Skeletal muscle satellite cell (primary cell): ENCODE measurements at regions not wholly inside any gene's neighbourhood (a gene's known extent, or its start where the extent isn't known, plus 50 kb on each side); places are given as distances from the start of the nearest gene placed in this dataset.

Source experiments
- H3K27me3 ChIP-seq: 2 replicates; pipeline ENCODE4 v1.7.0; 2013; ENCODE audit warnings: low read length; ENCODE audit not compliant: control insufficient read depth, insufficient read depth
- H3K36me3 ChIP-seq: 2 replicates; pipeline ENCODE4 v1.7.0; 2013; ENCODE audit warnings: mild to moderate bottlenecking, control low read depth, low read length; ENCODE audit not compliant: insufficient read depth
- H3K4me1 ChIP-seq: 2 replicates; pipeline ENCODE4 v1.7.0; 2013; ENCODE audit warnings: low read length; ENCODE audit not compliant: control insufficient read depth, insufficient read depth
- H3K4me2 ChIP-seq: 2 replicates; pipeline ENCODE4 v1.7.0; 2013; ENCODE audit warnings: mild to moderate bottlenecking, low read length
- H3K4me3 ChIP-seq: 2 replicates; pipeline ENCODE4 v1.7.0; 2013; ENCODE audit warnings: low read length
- H3K9ac ChIP-seq: 2 replicates; pipeline ENCODE4 v1.7.0; 2013; ENCODE audit warnings: mild to moderate bottlenecking, low read depth, low read length, moderate library complexity
- H3K9me3 ChIP-seq: replicated peaks from 2 replicates; pipeline ENCODE4 v1.7.0; 2013; ENCODE audit warnings: mild to moderate bottlenecking, control low read depth, low read length

DNA sequence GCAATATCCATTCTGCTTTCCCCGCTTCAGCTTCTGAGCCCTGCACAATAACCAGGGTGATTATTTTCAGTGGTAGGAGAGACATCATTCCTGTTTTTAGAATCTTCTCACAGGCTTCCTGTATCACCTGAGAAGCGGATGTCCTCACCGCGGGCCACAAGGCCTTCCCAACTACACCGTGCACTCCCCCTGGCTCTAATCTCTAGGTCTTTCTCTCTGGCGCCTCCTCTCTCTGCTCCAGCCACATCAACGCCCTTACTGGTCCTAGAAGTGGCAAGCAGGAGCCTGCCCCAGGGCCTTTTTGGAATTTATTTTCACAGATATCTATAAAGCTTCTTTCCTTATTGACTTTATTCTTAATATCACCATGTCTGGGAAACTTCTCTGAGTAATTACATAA, 675.2 kb upstream of the FRG1 start:
- no peak overlapping the region for H3K9ac ChIP-seq

DNA sequence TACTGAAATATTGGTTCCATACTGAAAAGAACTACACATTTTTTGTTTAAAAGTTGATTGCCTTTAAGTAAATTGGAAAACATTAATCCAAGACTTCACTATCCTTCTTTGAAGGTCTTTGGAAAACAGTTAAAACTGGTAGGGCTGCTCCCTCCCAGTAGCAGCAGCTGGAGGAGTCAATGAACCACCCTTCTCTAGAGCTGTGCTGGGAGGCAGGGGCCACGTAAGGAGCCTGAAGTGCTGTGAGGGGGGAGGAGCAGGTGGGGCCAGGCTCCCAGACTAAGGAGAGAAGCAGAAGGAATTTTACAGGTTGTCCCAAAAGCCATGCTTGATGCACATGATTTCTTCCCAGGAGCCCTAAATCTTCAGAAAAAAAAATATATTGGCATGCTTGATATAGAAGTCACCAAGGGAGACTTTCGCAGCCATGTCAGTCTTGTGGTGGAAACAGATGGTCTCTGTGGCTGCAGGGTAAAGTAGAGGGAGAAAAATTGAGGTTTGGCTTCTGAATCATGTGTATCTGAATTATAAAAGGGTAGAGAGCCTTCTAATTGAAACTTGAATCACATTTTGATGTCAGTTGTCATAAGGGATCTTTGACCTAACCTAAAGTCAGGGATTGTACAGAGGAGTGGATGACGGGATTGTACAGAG, 673.2 kb upstream of the FRG1 start:
- H3K36me3 ChIP-seq: no peaks in the 10 kb centered on the region
- peaks cover 5% of the 10 kb centered on the region for H3K9me3 ChIP-seq
- H3K4me1 ChIP-seq: no peaks in the 10 kb centered on the region
- H3K27me3 ChIP-seq: no peaks in the 10 kb centered on the region
- no peak overlapping the region for H3K4me2 ChIP-seq
- no peak overlapping the region for H3K9ac ChIP-seq
- no peak overlapping the region for H3K4me3 ChIP-seq

More for the DNA sequence above, 675.2 kb upstream of the FRG1 start:
- Histone ChIP-seq H3K4me1 (no peaks in the 10 kb centered on the region), H3K27me3 (no peaks in the 10 kb centered on the region), H3K9me3 (peaks cover 5% of the 10 kb centered on the region), H3K36me3 (no peaks in the 10 kb centered on the region), H3K4me2 (no peak overlapping the region), H3K4me3 (no peak overlapping the region)

DNA sequence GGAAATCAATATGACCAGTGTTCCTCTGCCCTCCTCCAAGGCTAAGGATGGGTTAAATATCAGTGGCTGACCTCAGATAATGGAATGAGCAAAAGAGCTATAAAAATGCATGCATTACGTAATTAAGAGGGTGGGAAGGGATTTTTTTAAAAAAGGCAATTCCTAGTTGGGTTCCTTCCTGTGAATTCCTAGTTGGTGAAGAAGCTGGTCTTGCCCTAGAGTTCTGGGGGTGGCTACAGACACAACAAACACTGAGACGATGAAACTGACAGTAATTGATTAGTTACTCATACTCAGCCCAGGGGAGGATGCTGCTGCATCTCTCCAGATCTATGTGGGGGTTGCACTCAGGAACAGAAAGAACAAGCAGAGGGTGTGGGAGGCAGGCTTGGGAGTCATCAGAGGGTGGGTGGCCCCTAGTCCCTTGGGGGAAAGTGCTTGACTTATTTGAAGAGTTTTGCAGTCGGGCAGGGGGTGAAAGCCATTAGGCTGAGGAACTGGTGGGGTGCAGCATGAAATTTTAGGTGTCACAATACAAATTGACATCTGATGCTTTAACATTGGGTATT, 662.0 kb upstream of the FRG1 start:
- Histone ChIP-seq H3K36me3 (no peaks in the 10 kb centered on the region), H3K9me3 (peaks cover 8% of the 10 kb centered on the region), H3K27me3 (no peaks in the 10 kb centered on the region), H3K4me3 (no peak overlapping the region), H3K4me2 (no peak overlapping the region), H3K9ac (no peak overlapping the region), H3K4me1 (no peaks in the 10 kb centered on the region)

GRCh38 chr4:189279188-189279587, 661.5 kb upstream of the FRG1 start:
- Histone ChIP-seq H3K27me3 (no peaks in the 10 kb centered on the region), H3K36me3 (no peaks in the 10 kb centered on the region), H3K4me1 (no peaks in the 10 kb centered on the region), H3K9ac (no peak overlapping the region), H3K9me3 (peaks cover 12% of the 10 kb centered on the region), H3K4me2 (no peak overlapping the region), H3K4me3 (no peak overlapping the region)

- Histone ChIP-seq H3K4me1 (no peaks in the 10 kb centered on the region), H3K9ac (no peak overlapping the region), H3K4me2 (no peak overlapping the region), H3K4me3 (no peak overlapping the region), H3K9me3 (peaks cover 22% of the 10 kb centered on the region), H3K36me3 (no peaks in the 10 kb centered on the region), H3K27me3 (no peaks in the 10 kb centered on the region)
Observed at GRCh38 chr4:189285377-189285776, 655.3 kb upstream of the FRG1 start.

DNA sequence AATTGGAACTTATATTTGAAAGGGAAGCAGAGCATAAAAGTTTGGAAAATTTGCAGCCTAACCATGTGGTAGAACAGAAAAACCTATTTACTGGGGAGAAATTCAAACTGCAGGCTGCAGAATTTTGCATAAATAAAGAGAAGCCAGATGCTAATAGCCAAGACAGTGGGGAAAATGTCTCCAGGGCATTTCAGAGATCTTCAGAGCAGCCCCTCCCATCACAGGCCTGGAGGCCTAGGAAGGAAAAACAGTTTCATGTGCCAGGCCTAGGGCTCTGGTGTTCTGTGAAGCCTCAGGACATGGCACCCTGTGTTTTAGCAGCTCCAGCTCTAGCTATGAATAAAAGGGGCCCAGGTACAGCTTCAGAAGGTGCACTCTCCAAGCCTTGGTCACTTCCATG, 648.7 kb upstream of the FRG1 start:
- Histone ChIP-seq H3K9me3 (peaks cover 5% of the 10 kb centered on the region), H3K4me3 (no peak overlapping the region)

DNA sequence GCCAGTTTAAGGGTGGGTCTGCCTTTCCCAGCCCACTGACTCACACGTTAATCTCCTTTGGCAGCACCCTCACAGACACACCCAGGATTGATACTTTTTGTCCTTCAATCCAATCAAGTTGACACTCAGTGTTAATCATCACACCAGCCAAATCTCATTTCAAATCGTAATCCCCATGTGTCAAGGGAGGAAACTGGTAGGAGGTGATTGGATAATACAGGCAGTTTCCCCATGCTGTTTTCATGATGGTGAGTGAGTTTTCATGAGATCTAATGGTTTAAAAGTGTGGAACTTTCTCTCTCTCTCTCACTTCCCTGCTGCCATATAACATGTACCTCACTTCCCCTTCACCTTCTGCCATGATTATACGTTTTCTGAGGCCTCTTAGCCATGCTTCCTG, 647.2 kb upstream of the FRG1 start:
- H3K9ac ChIP-seq: no peak overlapping the region
- no peaks in the 10 kb centered on the region for H3K36me3 ChIP-seq
- no peaks in the 10 kb centered on the region for H3K4me1 ChIP-seq
- H3K9me3 ChIP-seq: peaks cover 5% of the 10 kb centered on the region
- no peaks in the 10 kb centered on the region for H3K27me3 ChIP-seq
- H3K4me2 ChIP-seq: no peak overlapping the region
- no peak overlapping the region for H3K4me3 ChIP-seq

More for the DNA sequence above, 648.7 kb upstream of the FRG1 start:
- no peaks in the 10 kb centered on the region for H3K4me1 ChIP-seq
- H3K36me3 ChIP-seq: no peaks in the 10 kb centered on the region
- H3K27me3 ChIP-seq: no peaks in the 10 kb centered on the region
- no peak overlapping the region for H3K4me2 ChIP-seq
- H3K9ac ChIP-seq: no peak overlapping the region

- Histone ChIP-seq H3K4me2 (no peak overlapping the region), H3K9me3 (peaks cover 9% of the 10 kb centered on the region), H3K4me1 (no peaks in the 10 kb centered on the region), H3K27me3 (no peaks in the 10 kb centered on the region), H3K36me3 (no peaks in the 10 kb centered on the region), H3K4me3 (no peak overlapping the region), H3K9ac (no peak overlapping the region)
Observed at GRCh38 chr4:189294574-189294973, 646.1 kb upstream of the FRG1 start.

DNA sequence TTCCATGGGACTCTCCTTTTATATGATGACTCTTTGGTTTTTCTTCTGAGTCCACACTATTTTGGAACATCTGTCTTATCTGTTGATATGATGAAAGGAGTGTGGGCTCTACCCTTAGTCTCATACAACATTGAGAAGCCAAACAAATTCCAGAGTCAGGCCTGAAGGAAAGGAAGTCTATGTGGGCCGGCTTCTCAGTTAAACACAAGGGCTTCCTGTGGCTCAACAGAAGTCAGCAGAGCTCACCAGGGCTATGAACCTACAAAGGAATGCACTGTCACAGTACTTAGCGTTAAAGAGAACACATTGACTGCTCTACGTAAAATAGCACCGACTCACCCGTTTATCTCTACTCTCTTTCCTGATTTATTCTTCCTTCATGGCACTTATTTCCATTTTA, 641.0 kb upstream of the FRG1 start:
- Histone ChIP-seq H3K27me3 (no peaks in the 10 kb centered on the region), H3K36me3 (no peaks in the 10 kb centered on the region), H3K4me1 (no peaks in the 10 kb centered on the region), H3K4me2 (no peak overlapping the region), H3K9ac (no peak overlapping the region), H3K9me3 (peaks cover 9% of the 10 kb centered on the region), H3K4me3 (no peak overlapping the region)

DNA sequence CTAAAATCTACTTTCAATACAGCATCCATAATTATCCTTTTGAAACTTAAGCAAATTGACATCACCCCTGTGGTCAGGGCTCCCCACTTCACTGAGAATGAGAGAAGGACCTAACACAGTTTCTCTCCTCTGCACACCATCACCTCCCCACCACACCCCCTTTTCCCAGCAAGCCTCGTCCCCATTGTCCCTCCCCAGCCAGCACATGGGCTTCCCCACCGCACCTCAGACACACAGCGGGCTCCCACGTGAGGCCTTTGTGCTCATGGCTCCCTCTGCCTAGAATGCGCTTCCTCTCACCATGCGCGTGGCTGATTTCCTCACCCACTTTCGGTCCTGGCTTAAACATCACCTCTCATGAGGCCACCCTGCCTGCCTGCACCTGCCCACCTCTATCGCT, 639.0 kb upstream of the FRG1 start:
- H3K27me3 ChIP-seq: no peaks in the 10 kb centered on the region
- H3K4me2 ChIP-seq: no peak overlapping the region
- H3K4me1 ChIP-seq: no peaks in the 10 kb centered on the region
- H3K9ac ChIP-seq: no peak overlapping the region
- peaks cover 6% of the 10 kb centered on the region for H3K9me3 ChIP-seq
- H3K36me3 ChIP-seq: no peaks in the 10 kb centered on the region
- H3K4me3 ChIP-seq: no peak overlapping the region

DNA sequence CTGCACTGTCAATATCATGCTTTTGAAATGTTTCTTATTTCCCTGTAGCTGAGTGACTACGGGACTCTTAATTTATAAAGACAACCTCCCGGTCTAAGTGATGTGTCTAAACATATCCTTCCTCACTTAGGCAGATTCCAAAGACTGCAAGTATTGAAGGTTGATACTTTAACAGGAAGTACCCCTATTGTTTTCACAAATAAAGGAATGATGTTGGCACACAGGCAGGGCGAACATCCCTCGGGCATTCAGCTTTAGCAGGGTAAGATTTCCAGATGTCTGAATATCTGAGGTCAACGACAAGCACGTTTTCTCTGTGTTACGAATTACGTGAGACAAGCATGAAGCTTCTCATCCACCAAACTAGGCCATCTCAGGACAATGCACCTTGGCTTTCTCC, 638.0 kb upstream of the FRG1 start:
- no peaks in the 10 kb centered on the region for H3K27me3 ChIP-seq
- no peak overlapping the region for H3K4me3 ChIP-seq
- no peaks in the 10 kb centered on the region for H3K36me3 ChIP-seq
- no peaks in the 10 kb centered on the region for H3K4me1 ChIP-seq
- no peak overlapping the region for H3K4me2 ChIP-seq
- peaks cover 6% of the 10 kb centered on the region for H3K9me3 ChIP-seq
- H3K9ac ChIP-seq: no peak overlapping the region

- H3K4me1 ChIP-seq: no peaks in the 10 kb centered on the region
- H3K4me3 ChIP-seq: no peak overlapping the region
- H3K9me3 ChIP-seq: peaks cover 6% of the 10 kb centered on the region
- no peaks in the 10 kb centered on the region for H3K36me3 ChIP-seq
- no peak overlapping the region for H3K4me2 ChIP-seq
- no peaks in the 10 kb centered on the region for H3K27me3 ChIP-seq
- H3K9ac ChIP-seq: no peak overlapping the region
Observed at GRCh38 chr4:189304167-189304566, 636.5 kb upstream of the FRG1 start.
